ENCODE measurements at regions not wholly inside any gene's neighbourhood (a gene's known extent, or its start where the extent isn't known, plus 50 kb on each side); places are given as distances from the start of the nearest gene placed in this dataset.

GRCh38 chr10:9504227-9504626, 1449.7 kb downstream of the GATA3 start:
- TF ChIP-seq JUN (IDR thresholded peaks at IDR 0.05; ENCODE audit: borderline replicate concordance, insufficient read depth, insufficient read length, low read depth) (no peak), POLR2A (IDR thresholded peaks at IDR 0.05; ENCODE audit: low read depth, low read length) (no peak), CTCF (IDR thresholded peaks at IDR 0.05; ENCODE audit: extremely low read depth in 1 of 2, insufficient read depth in 1 of 2, low read depth in 1 of 2, low read length in 2 of 2) (no peak), GATA2 (IDR thresholded peaks at IDR 0.05; ENCODE audit: insufficient read depth, insufficient read length, low read depth, low read length) (no peak), EZH2 (IDR thresholded peaks at IDR 0.05; ENCODE audit: borderline replicate concordance, low read depth, low read length, severe bottlenecking) (no peak), POLR2AphosphoS5 (IDR thresholded peaks at IDR 0.05; ENCODE audit: insufficient read depth, low read depth, low read length) (no peak), MAX (IDR thresholded peaks at IDR 0.05; ENCODE audit: insufficient read depth, insufficient read length) (no peak)

Data from endothelial cell of umbilical vein (primary cell).